ENCODE measurements at regions not wholly inside any gene's neighbourhood (a gene's known extent, or its start where the extent isn't known, plus 50 kb on each side); places are given as distances from the start of the nearest gene placed in this dataset.

- FAIRE-seq (no peak), DNase-seq (ENCODE audit: low read depth) (no peak)
- no peaks in the 10 kb centered on the region for H3K27me3 ChIP-seq (ENCODE audit: control insufficient read depth, insufficient read depth, low read length)
- no peak overlapping the region for H3K4me3 ChIP-seq (ENCODE audit: low read depth, low read length)
- no peak for TF ChIP-seq CTCF (IDR thresholded peaks at IDR 0.05; ENCODE audit: insufficient read depth, low read length, severe bottlenecking)
- no peaks in the 10 kb centered on the region for H3K36me3 ChIP-seq (ENCODE audit: control insufficient read depth, insufficient read depth, low read length)
Measured at GRCh38 chr13:44092078-44092970, 212.6 kb downstream of the LACC1 start.

- DNase-seq (ENCODE audit: low read depth) (no peak), FAIRE-seq (no peak)
- no peaks in the 10 kb centered on the region for H3K36me3 ChIP-seq (ENCODE audit: control insufficient read depth, insufficient read depth, low read length)
- TF ChIP-seq CTCF (IDR thresholded peaks at IDR 0.05; ENCODE audit: insufficient read depth, low read length, severe bottlenecking) = no peak
- H3K4me3 ChIP-seq (ENCODE audit: low read depth, low read length) = no peak overlapping the region
- H3K27me3 ChIP-seq (ENCODE audit: control insufficient read depth, insufficient read depth, low read length) = no peaks in the 10 kb centered on the region
Measured at GRCh38 chr13:44093607-44094564, 214.2 kb downstream of the LACC1 start.

GRCh38 chr13:44096901-44097300 lies 217.2 kb downstream of the LACC1 start:
- Histone ChIP-seq H3K27me3 (ENCODE audit: control insufficient read depth, insufficient read depth, low read length) (no peaks in the 10 kb centered on the region), H3K36me3 (ENCODE audit: control insufficient read depth, insufficient read depth, low read length) (no peaks in the 10 kb centered on the region), H3K4me3 (ENCODE audit: low read depth, low read length) (no peak overlapping the region)
- no peak for FAIRE-seq
- DNase-seq (ENCODE audit: low read depth) = peak; percentile 17
- TF ChIP-seq CTCF (IDR thresholded peaks at IDR 0.05; ENCODE audit: insufficient read depth, low read length, severe bottlenecking) = no peak

- H3K36me3 ChIP-seq (ENCODE audit: control insufficient read depth, insufficient read depth, low read length) = no peaks in the 10 kb centered on the region
- no peak for TF ChIP-seq CTCF (IDR thresholded peaks at IDR 0.05; ENCODE audit: insufficient read depth, low read length, severe bottlenecking)
- H3K4me3 ChIP-seq (ENCODE audit: low read depth, low read length) = no peak overlapping the region
- no peaks in the 10 kb centered on the region for H3K27me3 ChIP-seq (ENCODE audit: control insufficient read depth, insufficient read depth, low read length)
- no peak for DNase-seq (ENCODE audit: low read depth)
- FAIRE-seq = no peak
Measured at GRCh38 chr13:44098559-44098958, 218.9 kb downstream of the LACC1 start.

GRCh38 chr13:44101347-44102083 lies 221.8 kb downstream of the LACC1 start:
- Histone ChIP-seq H3K27me3 (ENCODE audit: control insufficient read depth, insufficient read depth, low read length) (no peaks in the 10 kb centered on the region), H3K36me3 (ENCODE audit: control insufficient read depth, insufficient read depth, low read length) (no peaks in the 10 kb centered on the region), H3K4me3 (ENCODE audit: low read depth, low read length) (no peak overlapping the region)
- no peak for TF ChIP-seq CTCF (IDR thresholded peaks at IDR 0.05; ENCODE audit: insufficient read depth, low read length, severe bottlenecking)
- no peak for DNase-seq (ENCODE audit: low read depth)
- FAIRE-seq = no peak

Measured in bronchial epithelial cell (primary cell).